KOPT-K1 (cell line): ENCODE measurements at regions not wholly inside any gene's neighbourhood (a gene's known extent, or its start where the extent isn't known, plus 50 kb on each side); places are given as distances from the start of the nearest gene placed in this dataset.
"Not testable (repeated sequence)": the region's sequence is repeated elsewhere in the genome, so short reads cannot be mapped to it uniquely, and the experiment has no call there.

ENCODE experiments used
- H3K27ac ChIP-seq: fragments of 200-600 bp; sonication (generic); 2 replicates; pipeline ENCODE4 v1.5.1; 2016; ENCODE audit warnings: antibody characterized with exemption, mild to moderate bottlenecking, low read depth, low read length; ENCODE audit not compliant: poor library complexity, severe bottlenecking
- H3K36me3 ChIP-seq: fragments of 200-600 bp; sonication (generic); 2 replicates; pipeline ENCODE4 v1.5.1; 2017; ENCODE audit warnings: antibody characterized with exemption, mild to moderate bottlenecking, low read length, moderate library complexity; ENCODE audit not compliant: insufficient read depth
- H3K9me3 ChIP-seq: fragments of 200-600 bp; sonication (generic); 2 replicates; pipeline ENCODE4 v1.5.1; 2017; ENCODE audit warnings: antibody characterized with exemption, low read length, mild to moderate bottlenecking; ENCODE audit not compliant: insufficient read depth, poor library complexity, severe bottlenecking

DNA sequence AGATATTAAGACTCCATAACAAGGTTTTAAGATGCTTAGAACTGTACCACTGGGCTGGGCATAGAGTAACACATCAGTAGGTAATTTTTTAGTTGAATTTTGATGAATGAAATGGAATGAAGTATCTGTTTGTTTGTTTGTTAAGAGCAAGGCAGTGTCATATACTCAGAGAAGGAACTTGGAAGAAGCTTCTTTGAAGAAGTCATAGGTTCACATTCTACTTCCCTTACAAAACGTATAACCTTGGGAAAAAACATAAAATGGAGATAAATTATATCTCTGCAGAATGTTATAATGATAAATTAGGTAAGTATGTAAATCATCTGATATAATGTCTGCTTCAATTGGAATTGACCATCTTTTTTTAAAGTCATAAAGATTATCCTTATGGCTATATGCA is 122.1 kb upstream of the SLC39A10 start:
- Histone ChIP-seq H3K27ac (peak overlapping the region; percentile 97), H3K36me3 (no peaks in the 10 kb centered on the region), H3K9me3 (peaks cover 9% of the 10 kb centered on the region)

DNA sequence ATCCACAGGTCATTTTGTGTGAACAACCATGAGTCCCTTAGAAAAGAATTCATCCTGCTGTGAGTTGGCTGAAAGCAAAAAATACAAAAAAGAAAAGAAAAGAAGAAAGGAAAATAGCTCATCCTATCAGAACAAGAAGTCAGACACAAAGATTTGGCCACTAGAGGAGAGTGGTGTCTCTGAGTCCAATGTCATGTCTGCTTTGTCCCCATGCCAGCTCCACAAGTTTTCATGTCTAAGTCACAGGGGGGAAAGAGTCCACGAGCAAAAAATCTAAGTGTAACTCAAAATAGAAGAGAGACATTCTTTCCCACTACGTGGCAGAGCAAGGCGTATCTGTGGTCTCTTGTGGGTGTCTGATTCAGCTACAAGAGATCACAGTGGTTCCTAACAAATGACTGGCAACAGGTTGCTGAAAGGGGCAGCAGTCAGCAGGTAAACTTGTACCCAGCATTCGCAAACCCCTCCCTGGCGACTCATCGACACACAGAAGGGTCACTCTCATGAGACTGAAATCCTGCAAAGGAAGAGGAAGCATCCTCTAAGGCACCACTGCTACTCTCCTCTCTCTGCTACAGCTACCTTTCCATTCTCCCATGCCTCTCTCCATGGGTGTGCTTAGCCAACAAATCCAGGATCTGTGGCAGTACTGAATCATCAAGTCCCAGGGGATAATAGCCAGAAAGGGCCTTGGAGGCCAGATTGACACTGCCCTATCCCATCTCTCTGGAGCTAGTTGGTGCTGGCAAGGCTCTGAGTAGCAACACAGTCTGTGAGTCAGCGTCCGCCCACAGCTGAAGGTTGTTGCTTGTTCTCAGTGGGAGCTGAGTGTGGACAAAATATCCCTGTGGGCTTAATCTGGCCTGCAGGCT is 123.0 kb upstream of the SLC39A10 start:
- Histone ChIP-seq H3K27ac (peak overlapping the region; percentile 97), H3K36me3 (no peaks in the 10 kb centered on the region), H3K9me3 (peaks cover 19% of the 10 kb centered on the region)

DNA sequence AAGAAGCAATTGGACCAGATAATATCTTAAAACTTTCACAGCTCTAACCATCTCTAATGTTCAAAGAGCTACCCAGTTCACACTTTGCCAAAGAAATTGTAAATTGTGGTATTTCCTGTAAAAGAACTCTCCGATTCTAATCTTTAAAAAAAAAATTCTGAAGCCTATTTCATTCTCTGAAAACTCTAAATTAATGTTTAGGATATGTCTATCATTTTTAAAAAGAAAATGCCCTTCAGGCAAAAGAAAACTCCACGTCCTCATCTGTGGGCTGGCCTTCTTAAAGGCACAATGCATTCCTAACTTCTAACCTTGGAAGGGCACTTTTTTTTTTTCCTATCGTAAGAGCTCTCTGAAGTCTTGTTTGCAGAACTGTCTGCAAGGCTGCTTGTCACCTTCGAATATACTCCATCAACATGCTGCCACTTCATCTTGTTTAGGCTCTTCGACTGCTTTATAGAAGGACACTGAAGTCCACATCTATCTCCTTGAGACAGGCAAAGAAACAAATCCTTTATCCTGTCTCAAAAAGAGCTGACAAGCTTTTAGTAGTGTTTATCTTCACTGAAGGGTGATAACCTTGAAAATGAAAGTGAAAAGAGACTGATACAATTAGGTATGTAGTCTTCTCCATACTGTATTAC is 124.3 kb upstream of the SLC39A10 start:
- Histone ChIP-seq H3K36me3 (no peaks in the 10 kb centered on the region), H3K9me3 (peaks cover 19% of the 10 kb centered on the region), H3K27ac (peak overlapping the region; percentile 97)

DNA sequence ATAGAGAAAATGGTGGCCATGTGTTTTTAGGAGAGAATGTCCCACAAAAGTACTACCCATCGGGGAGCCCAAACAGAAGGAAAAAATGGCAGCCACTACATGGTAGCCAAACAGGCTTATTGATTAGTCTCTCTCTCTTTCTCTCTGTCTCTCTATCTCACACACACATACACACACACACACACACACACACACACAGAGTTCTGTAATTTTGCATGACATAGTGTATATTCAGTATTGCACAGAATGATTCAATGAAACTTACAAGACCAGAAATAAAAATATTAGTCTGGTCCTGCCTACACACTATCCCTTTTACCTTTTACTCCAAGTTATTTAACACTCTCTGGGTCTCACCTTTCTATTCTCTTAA is 124.8 kb upstream of the SLC39A10 start:
- H3K9me3 ChIP-seq, result peaks cover 19% of the 10 kb centered on the region

DNA sequence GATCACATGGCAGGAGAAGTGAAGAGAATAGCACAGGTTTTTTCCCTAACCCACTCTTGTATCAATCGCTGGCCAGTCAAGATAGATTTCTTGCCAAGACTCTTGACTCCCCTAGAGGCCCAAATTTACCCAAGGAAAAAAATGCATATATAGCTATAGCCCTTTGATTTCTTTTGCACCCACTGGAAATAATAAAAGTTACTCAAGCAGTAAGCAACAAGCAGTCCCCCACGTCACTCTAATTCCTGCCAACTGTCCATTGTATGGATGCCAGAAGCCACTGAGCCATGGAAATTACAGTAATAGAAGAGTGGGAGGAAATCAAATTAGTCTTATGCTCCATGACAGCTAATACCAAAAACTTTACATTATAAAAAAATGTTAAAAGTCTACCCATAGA is 125.3 kb upstream of the SLC39A10 start:
- peaks cover 19% of the 10 kb centered on the region for H3K9me3 ChIP-seq
- no peaks in the 10 kb centered on the region for H3K36me3 ChIP-seq
- H3K27ac ChIP-seq, result peak overlapping the region; percentile 97

More for the DNA sequence above, 124.8 kb upstream of the SLC39A10 start:
- H3K27ac ChIP-seq, result peak overlapping the region; percentile 97
- no peaks in the 10 kb centered on the region for H3K36me3 ChIP-seq

DNA sequence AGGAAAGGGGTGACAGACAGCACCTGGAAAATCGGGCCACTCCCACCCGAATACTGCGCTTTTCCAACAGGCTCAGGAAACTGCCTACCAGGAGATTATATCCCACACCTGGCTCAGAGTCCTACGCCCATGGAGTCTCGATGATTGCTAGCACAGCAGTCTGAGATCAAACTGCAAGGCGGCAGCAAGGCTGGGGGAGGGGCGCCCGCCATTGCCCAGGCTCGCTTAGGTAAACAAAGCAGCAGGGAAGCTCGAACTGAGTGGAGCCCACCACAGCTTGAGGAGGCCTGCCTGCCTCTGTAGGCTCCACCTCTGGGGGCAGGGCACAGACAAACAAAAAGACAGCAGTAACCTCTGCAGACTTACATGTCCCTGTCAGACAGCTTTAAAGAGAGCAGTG is 133.8 kb upstream of the SLC39A10 start:
- peak overlapping the region; percentile 79 for H3K27ac ChIP-seq
- H3K36me3 ChIP-seq, H3K9me3 ChIP-seq: not testable (repeated sequence)

DNA sequence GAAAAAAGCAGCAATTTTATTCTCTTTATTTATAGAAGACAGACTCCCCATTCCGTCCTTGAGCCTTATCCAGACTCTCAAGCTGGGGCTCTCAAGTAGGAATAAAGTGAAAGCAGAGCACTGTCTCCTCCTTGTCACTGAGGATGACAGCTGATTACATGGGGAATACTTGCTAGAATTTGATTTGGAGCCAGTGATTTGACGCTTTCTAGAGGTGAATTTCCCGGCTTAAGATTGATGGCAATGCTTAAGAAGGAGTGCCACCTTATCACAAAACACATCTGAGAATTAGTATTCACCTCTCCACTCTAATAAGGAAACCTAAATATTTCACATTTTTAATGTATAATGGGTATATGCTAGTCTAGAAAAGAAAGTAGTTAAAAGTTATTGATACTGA is 135.4 kb upstream of the SLC39A10 start:
- peak overlapping the region; percentile 79 for H3K27ac ChIP-seq
- H3K9me3 ChIP-seq, result peaks cover 14% of the 10 kb centered on the region
- no peaks in the 10 kb centered on the region for H3K36me3 ChIP-seq

DNA sequence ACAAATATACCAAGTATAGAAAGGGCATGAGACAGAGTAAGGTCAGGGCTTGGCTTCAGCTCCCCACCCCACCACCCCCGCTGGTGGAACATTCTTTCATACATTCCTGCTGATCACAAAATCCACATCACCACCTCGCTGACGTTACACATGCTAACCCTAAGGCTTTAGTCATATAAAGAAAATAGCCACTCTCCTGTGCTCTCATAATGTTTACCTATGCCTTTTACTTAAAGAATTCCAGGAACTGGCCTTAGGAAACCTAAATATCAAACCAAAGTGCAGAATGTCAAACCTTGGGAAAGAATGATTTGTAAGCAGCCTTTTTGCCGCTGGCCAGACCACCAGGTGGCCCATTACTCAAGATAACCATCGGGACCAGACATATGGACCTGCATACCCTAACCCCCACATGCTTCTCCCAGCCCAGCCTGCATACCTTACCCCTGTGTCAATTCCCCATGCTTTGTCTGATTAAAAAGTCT is 136.3 kb upstream of the SLC39A10 start:
- Histone ChIP-seq H3K27ac (peak overlapping the region; percentile 79), H3K36me3 (no peaks in the 10 kb centered on the region), H3K9me3 (peaks cover 23% of the 10 kb centered on the region)

DNA sequence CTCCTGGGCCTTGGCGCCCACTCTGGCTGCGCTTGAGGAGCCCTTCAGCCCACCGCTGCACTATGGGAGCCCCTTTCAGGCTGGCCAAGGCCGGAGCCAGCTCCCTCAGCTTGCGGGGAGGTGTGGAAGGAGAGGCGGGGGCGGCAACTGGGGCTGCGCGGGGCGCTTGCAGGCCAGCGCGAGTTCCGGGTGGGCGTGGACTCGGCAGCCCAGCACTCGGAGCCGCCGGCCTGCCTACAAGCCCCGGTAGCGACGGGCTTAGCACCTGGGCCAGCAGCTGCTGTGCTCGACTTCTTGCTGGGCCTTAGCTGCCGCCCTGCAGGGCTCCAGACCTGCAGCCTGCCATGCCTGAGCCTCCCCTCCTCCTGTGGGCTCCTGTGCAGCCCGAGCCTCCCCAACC is 141.5 kb upstream of the SLC39A10 start:
- Histone ChIP-seq H3K27ac (no peak overlapping the region), H3K36me3 (no peaks in the 10 kb centered on the region), H3K9me3 (peaks cover 26% of the 10 kb centered on the region)

DNA sequence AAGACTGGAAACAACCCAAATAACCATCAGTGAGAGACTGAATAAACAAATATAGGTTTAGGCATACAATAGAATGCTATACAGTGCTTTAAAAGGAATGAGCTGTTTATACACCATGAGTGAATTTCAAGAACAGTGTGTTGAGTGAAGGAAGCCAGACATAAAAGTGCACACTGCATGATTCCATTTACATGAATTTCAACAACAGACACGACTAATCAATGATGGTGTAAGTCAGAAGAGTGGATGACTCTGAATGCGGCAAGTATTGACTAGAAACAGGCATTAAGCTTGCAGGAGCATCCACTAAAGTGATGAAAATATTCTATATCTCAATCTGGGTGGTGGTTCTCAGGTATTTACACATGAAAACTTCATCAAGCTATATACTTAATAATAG is 142.7 kb upstream of the SLC39A10 start:
- Histone ChIP-seq H3K36me3 (no peaks in the 10 kb centered on the region), H3K27ac (no peak overlapping the region), H3K9me3 (peaks cover 21% of the 10 kb centered on the region)

DNA sequence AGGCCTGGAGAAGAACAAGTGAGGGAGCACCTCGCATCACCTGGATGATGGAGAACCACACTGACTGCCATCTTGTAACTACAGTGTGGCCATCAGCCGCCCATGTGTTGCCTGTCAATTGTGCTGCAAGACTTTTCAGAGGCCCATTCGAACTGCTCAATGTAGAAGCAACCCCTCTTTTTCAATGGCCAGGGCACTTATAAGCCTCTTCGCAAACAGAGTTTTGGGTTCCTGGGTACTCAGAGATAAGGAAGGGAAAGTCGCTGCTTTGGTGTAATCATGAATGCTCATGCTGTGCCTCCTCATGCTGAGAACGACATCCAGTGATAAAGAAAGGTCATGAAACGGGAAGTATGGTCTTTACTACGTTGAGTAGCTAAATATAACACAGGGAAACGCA is 143.9 kb upstream of the SLC39A10 start:
- Histone ChIP-seq H3K27ac (no peak overlapping the region), H3K36me3 (no peaks in the 10 kb centered on the region), H3K9me3 (peaks cover 25% of the 10 kb centered on the region)

DNA sequence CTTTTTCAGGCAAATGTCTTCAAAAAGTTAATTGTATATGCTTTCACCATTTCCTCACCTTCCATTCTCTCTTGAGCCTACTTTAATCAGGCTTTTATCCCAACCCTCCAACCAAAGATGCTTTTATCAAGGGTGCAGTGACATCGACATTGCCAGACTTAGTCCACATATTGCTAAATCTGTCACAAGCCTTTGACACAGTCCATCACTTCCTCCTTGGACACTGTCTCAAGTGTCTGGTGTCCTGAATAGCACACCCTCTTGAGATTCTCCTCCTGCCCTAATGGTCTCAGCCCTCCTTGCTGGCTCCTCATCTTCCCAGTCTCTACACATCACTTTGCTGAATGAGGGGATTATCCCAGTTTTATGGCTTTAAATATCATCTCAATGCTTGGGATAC is 147.5 kb upstream of the SLC39A10 start:
- Histone ChIP-seq H3K36me3 (no peaks in the 10 kb centered on the region), H3K9me3 (peaks cover 19% of the 10 kb centered on the region), H3K27ac (no peak overlapping the region)

DNA sequence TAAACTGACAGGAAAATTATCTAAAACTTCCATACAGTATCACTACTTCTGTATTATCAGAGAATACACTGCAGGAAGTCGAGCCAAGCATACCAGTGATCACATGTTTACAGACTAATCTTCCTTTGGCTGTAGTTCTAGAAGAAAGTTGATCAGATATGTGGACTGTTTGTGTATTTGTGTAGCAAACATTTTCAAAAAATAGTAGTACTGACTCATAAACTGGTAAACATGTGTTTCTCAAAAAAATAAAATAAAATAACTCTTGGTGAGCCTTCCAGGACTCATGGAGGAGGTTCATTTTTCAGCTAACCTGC is 148.9 kb upstream of the SLC39A10 start:
- H3K9me3 ChIP-seq, result peaks cover 19% of the 10 kb centered on the region
- no peak overlapping the region for H3K27ac ChIP-seq
- H3K36me3 ChIP-seq, result no peaks in the 10 kb centered on the region

DNA sequence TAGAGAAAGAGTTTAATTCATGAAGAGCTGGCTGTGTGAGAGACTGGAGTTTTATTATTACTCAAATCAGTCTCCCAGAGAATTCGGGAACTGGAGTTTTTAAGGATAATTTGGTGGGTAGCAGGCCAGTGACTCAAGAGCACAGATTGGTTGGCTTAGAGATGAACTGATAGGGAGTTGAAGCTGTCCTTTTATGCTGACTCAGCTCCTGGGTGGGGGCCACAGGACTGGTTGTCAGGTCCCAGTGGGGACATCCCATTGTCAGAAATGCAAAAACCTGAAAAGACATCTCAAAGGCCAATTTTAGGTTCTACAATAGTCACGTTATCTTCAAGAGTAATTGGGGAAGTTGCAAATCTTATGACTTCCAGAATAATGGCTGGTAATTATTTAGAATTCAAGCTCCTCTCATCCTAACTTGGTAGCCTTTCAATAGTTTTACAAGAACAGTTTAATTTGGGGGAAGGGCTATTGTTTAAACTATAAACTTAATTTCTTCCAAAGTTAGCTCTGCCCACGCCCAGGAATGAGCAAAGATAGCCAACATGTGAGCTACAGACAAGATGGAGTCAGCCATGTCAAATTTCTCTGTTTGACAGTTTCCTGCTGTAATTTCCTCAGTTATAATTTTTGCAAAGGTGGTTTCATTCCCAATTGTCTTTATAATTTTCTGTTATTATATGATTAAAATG is 149.4 kb upstream of the SLC39A10 start:
- no peaks in the 10 kb centered on the region for H3K36me3 ChIP-seq
- peaks cover 19% of the 10 kb centered on the region for H3K9me3 ChIP-seq
- no peak overlapping the region for H3K27ac ChIP-seq

DNA sequence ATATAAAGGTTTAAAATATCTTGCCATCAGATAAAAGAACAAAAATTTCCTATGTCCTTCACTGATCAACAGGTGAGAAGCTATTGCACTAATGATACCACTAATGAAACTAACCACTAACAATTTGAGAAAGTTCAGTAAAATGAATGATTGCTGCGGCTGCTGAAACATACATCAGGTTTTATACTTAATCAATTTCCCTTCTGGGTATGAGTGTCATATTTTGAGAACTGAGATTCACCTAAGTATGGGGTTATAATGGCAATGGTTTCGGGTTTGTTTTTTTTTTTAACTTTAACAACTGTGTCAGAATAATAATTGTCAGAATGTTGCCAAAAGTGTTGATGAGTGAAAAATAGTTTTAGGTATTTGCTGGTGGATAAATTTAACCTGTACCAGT is 151.3 kb upstream of the SLC39A10 start:
- Histone ChIP-seq H3K27ac (no peak overlapping the region), H3K9me3 (peaks cover 19% of the 10 kb centered on the region)

More for the DNA sequence above, 151.3 kb upstream of the SLC39A10 start:
- no peaks in the 10 kb centered on the region for H3K36me3 ChIP-seq
